ENCODE measurements at regions not wholly inside any gene's neighbourhood (a gene's known extent, or its start where the extent isn't known, plus 50 kb on each side); places are given as distances from the start of the nearest gene placed in this dataset.
"Not testable (repeated sequence)": the region's sequence is repeated elsewhere in the genome, so short reads cannot be mapped to it uniquely, and the experiment has no call there.

GRCh38 chr1:148354913-148355308 is 128.2 kb downstream of the PPIAL4G start:
- no peak for DNase-seq

GRCh38 chr1:148354284-148354912 is 128.7 kb downstream of the PPIAL4G start:
- DNase-seq: no peak

- peak in 1 of 2 experiments; percentile 8 for DNase-seq
Observed at GRCh38 chr1:148353461-148354283, 129.4 kb downstream of the PPIAL4G start.

GRCh38 chr1:148352470-148353053 is 130.5 kb downstream of the PPIAL4G start:
- DNase-seq: no peak

GRCh38 chr1:148347781-148348180 is 135.3 kb downstream of the PPIAL4G start:
- no peak for DNase-seq

GRCh38 chr1:148345659-148346151 is 137.4 kb downstream of the PPIAL4G start:
- DNase-seq: not testable (repeated sequence)

GRCh38 chr1:148344651-148345050 is 138.5 kb downstream of the PPIAL4G start:
- DNase-seq: not testable (repeated sequence)

- DNase-seq: not testable (repeated sequence)
Observed at GRCh38 chr1:148341729-148342128, 141.4 kb downstream of the PPIAL4G start.

- not testable (repeated sequence) for DNase-seq
Observed at GRCh38 chr1:148336121-148336918, 146.8 kb downstream of the PPIAL4G start.

- peak in 1 of 2 experiments; percentile 57 for DNase-seq
Observed at GRCh38 chr1:148334339-148335130, 148.6 kb downstream of the PPIAL4G start.

- DNase-seq: no peak
Observed at GRCh38 chr1:148333875-148334338, 149.2 kb downstream of the PPIAL4G start.

- no peak for DNase-seq
Observed at GRCh38 chr1:148328884-148329283, 154.2 kb downstream of the PPIAL4G start.

- DNase-seq: not testable (repeated sequence)
Observed at GRCh38 chr1:148325031-148325430, 158.1 kb downstream of the PPIAL4G start.

- not testable (repeated sequence) for DNase-seq
Observed at GRCh38 chr1:148324465-148324864, 158.6 kb downstream of the PPIAL4G start.

GRCh38 chr1:148320079-148320478 is 163.0 kb downstream of the PPIAL4G start:
- DNase-seq: not testable (repeated sequence)

GRCh38 chr1:148318904-148319242 is 164.2 kb downstream of the PPIAL4G start:
- DNase-seq: no peak

GRCh38 chr1:148318123-148318903 is 164.8 kb downstream of the PPIAL4G start:
- no peak for DNase-seq

GRCh38 chr1:148317288-148317985 is 165.4 kb upstream of the NBPF11 start:
- no peak for DNase-seq

GRCh38 chr1:148315071-148315811 is 163.2 kb upstream of the NBPF11 start:
- DNase-seq: peak in 1 of 2 experiments; percentile 14

GRCh38 chr1:148310807-148311206 is 158.7 kb upstream of the NBPF11 start:
- DNase-seq: no peak

All from NCI-H524 (cell line).